Fibroblast of lung (primary cell): ENCODE measurements at regions not wholly inside any gene's neighbourhood (a gene's known extent, or its start where the extent isn't known, plus 50 kb on each side); places are given as distances from the start of the nearest gene placed in this dataset.

Experiments used
- DNase-seq, 2 donors: peaks; one replicate each; pipeline versions ENCODE4 v3.0.0 to v3.0.0-alpha.2; 2010; ENCODE audit warnings: low read depth in 2 of 2
- H2AFZ ChIP-seq: 2 replicates; pipeline ENCODE4 v1.5.1; 2012; ENCODE audit warnings: low read length, control low read depth, inconsistent platforms
- H3K27ac ChIP-seq: 2 replicates; pipeline ENCODE4 v1.5.1; 2011; ENCODE audit warnings: low read length, control low read depth; ENCODE audit not compliant: insufficient read depth
- H3K27me3 ChIP-seq: 2 replicates; pipeline ENCODE4 v1.5.1; 2011; ENCODE audit warnings: mild to moderate bottlenecking, low read length; ENCODE audit not compliant: control insufficient read depth, insufficient read depth
- H3K36me3 ChIP-seq: 2 replicates; pipeline ENCODE4 v1.5.1; 2011; ENCODE audit warnings: low read length; ENCODE audit not compliant: control insufficient read depth, insufficient read depth
- H3K4me1 ChIP-seq: 2 replicates; pipeline ENCODE4 v1.5.1; 2011; ENCODE audit warnings: low read length; ENCODE audit not compliant: control insufficient read depth, insufficient read depth; ENCODE audit errors: extremely low read depth
- H3K4me2 ChIP-seq: 2 replicates; pipeline ENCODE4 v1.5.1; 2011; ENCODE audit warnings: low read length, control low read depth; ENCODE audit not compliant: insufficient read depth; ENCODE audit errors: extremely low read depth
- H3K4me3 ChIP-seq, 4 experiments: fragments of 200-600 bp in 1 of 4; sonication (generic) in 1 of 4; replicated peaks in 1 of 4; 2 replicates each; pipeline ENCODE4 v1.5.1; 2011 to 2016; ENCODE audit warnings: low read length in 4 of 4, low read depth in 3 of 4, mild to moderate bottlenecking in 3 of 4, control low read depth in 2 of 4, inconsistent platforms in 1 of 4, mixed read lengths in 1 of 4; ENCODE audit not compliant: insufficient read depth in 1 of 4; ENCODE audit errors: control extremely low read depth in 1 of 4
- H3K79me2 ChIP-seq: 2 replicates; pipeline ENCODE4 v1.5.1; 2012; ENCODE audit warnings: mild to moderate bottlenecking, low read length, inconsistent platforms; ENCODE audit not compliant: control insufficient read depth, insufficient read depth
- H3K9ac ChIP-seq: 2 replicates; pipeline ENCODE4 v1.5.1; 2011; ENCODE audit warnings: mild to moderate bottlenecking, low read length, control low read depth; ENCODE audit not compliant: insufficient read depth
- H3K9me3 ChIP-seq: 2 replicates; pipeline ENCODE4 v1.5.1; 2012; ENCODE audit warnings: low read depth, low read length; ENCODE audit not compliant: control insufficient read depth, insufficient read depth
- H4K20me1 ChIP-seq: 2 replicates; pipeline ENCODE4 v1.5.1; 2011; ENCODE audit warnings: low read length; ENCODE audit not compliant: control insufficient read depth, insufficient read depth; ENCODE audit errors: extremely low read depth
- EZH2 ChIP-seq: IDR thresholded peaks from 2 replicates; pipeline ENCODE4 v1.5.1; 2012; ENCODE audit warnings: low read length, control low read depth, mild to moderate bottlenecking; ENCODE audit errors: missing control alignments
- TF ChIP-seq, protein P1 (sequence below), 2 donors: IDR thresholded peaks in 1 of 2; conservative IDR thresholded peaks in 1 of 2; 1 replicate in 1 of 2; 2 replicates in 1 of 2; pipeline ENCODE4 v1.5.1; 2011 to 2012; ENCODE audit warnings: low read length in 2 of 2, control low read depth in 1 of 2, inconsistent platforms in 1 of 2, low read depth in 1 of 2, mild to moderate bottlenecking in 1 of 2

DNA sequence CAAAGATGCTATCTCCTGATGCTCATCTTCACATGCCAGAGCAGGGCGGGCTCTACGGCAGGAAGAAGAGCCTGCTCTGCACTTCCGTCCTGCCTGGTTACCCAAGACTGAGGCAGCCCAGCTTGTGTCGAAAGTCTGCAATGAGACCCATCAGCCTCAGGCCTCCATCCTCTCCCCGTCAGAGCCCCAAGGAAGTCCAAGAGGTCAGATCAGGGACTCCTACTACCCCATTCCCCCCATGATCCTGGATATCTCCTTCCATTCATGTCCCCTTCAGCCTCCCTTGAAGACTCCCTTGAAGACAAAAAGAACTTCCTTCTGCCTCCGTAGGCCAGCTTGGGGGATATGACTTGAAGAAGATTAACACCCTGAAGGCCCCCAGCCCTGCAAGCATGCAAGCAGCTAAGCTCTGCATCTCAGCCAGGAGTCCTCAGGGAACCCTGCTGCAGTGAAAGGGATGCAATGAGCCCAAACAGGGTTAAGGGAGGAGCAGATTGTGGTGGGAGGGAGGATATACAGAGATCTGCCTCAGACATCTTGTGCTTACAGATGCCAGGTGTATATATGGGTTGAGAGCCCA, 85.6 kb downstream of the TRIM29 start:
- Histone ChIP-seq H3K4me3 (no peak overlapping the region), H3K4me1 (no peaks in the 10 kb centered on the region), H3K27me3 (no peaks in the 10 kb centered on the region), H3K79me2 (no peaks in the 10 kb centered on the region), H4K20me1 (no peaks in the 10 kb centered on the region), H2AFZ (no peak overlapping the region), H3K4me2 (no peak overlapping the region), H3K9ac (no peak overlapping the region), H3K9me3 (no peaks in the 10 kb centered on the region), H3K27ac (no peak overlapping the region), H3K36me3 (no peaks in the 10 kb centered on the region)
- no peak for TF ChIP-seq EZH2
- TF ChIP-seq, protein P1, sequence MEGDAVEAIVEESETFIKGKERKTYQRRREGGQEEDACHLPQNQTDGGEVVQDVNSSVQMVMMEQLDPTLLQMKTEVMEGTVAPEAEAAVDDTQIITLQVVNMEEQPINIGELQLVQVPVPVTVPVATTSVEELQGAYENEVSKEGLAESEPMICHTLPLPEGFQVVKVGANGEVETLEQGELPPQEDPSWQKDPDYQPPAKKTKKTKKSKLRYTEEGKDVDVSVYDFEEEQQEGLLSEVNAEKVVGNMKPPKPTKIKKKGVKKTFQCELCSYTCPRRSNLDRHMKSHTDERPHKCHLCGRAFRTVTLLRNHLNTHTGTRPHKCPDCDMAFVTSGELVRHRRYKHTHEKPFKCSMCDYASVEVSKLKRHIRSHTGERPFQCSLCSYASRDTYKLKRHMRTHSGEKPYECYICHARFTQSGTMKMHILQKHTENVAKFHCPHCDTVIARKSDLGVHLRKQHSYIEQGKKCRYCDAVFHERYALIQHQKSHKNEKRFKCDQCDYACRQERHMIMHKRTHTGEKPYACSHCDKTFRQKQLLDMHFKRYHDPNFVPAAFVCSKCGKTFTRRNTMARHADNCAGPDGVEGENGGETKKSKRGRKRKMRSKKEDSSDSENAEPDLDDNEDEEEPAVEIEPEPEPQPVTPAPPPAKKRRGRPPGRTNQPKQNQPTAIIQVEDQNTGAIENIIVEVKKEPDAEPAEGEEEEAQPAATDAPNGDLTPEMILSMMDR (conservative IDR thresholded peaks at IDR 0.05 in 1 of 2, IDR thresholded peaks at IDR 0.05 in 1 of 2; ENCODE audit: low read depth in 1 of 2, low read length in 2 of 2): no peak
- DNase-seq: no peak

- no peaks in the 10 kb centered on the region for H3K79me2 ChIP-seq
- H3K4me3 ChIP-seq: no peak overlapping the region
- H3K27ac ChIP-seq: no peak overlapping the region
- H4K20me1 ChIP-seq: no peaks in the 10 kb centered on the region
- no peaks in the 10 kb centered on the region for H3K9me3 ChIP-seq
- no peak for DNase-seq
- no peaks in the 10 kb centered on the region for H3K27me3 ChIP-seq
- no peak overlapping the region for H2AFZ ChIP-seq
- H3K4me2 ChIP-seq: no peak overlapping the region
- no peak overlapping the region for H3K9ac ChIP-seq
- TF ChIP-seq, protein P1 (conservative IDR thresholded peaks at IDR 0.05 in 1 of 2, IDR thresholded peaks at IDR 0.05 in 1 of 2; ENCODE audit: low read depth in 1 of 2, low read length in 2 of 2): no peak
- TF ChIP-seq EZH2: no peak
- no peaks in the 10 kb centered on the region for H3K4me1 ChIP-seq
- no peaks in the 10 kb centered on the region for H3K36me3 ChIP-seq
Observed at GRCh38 chr11:120044011-120044675, 93.8 kb downstream of the TRIM29 start.

DNA sequence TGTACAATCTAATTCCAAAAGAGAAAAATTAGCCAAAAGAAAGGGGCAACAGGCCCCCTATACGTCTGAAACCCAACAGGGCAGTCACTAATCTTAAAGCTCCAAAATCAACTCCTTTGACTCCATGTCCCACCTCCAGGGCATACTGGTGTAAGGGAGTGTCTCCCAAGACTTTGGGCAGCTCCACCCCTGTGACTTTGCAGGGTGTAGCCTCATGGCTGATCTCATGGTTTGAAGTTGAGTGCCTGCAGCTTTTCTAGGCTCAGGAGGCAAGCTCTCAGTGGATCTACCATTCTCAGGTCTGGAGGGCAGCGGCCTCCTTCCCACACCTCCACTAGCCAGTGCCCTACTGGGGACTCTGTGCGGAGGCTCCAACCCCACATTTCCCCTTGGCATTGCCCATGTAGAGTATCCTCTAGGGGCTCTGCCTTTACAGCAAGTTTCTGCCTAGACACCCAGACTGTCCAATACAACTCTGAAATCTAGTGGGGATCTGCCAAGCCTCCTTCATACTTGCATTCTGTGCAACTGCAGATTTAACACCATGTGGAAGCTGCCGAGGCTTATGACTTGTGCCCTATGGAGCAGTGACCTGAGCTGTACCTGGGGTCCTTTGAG, 94.5 kb downstream of the TRIM29 start:
- Histone ChIP-seq H3K27ac (no peak overlapping the region), H3K27me3 (no peaks in the 10 kb centered on the region), H3K9ac (no peak overlapping the region), H3K4me3 (no peak overlapping the region), H3K9me3 (no peaks in the 10 kb centered on the region), H3K4me2 (no peak overlapping the region), H4K20me1 (no peaks in the 10 kb centered on the region), H3K36me3 (no peaks in the 10 kb centered on the region), H3K4me1 (no peaks in the 10 kb centered on the region), H2AFZ (no peak overlapping the region), H3K79me2 (no peaks in the 10 kb centered on the region)
- no peak for DNase-seq
- no peak for TF ChIP-seq EZH2
- TF ChIP-seq, protein P1 (conservative IDR thresholded peaks at IDR 0.05 in 1 of 2, IDR thresholded peaks at IDR 0.05 in 1 of 2; ENCODE audit: low read depth in 1 of 2, low read length in 2 of 2): no peak
